ENCODE measurements at regions not wholly inside any gene's neighbourhood (a gene's known extent, or its start where the extent isn't known, plus 50 kb on each side); places are given as distances from the start of the nearest gene placed in this dataset.

DNA sequence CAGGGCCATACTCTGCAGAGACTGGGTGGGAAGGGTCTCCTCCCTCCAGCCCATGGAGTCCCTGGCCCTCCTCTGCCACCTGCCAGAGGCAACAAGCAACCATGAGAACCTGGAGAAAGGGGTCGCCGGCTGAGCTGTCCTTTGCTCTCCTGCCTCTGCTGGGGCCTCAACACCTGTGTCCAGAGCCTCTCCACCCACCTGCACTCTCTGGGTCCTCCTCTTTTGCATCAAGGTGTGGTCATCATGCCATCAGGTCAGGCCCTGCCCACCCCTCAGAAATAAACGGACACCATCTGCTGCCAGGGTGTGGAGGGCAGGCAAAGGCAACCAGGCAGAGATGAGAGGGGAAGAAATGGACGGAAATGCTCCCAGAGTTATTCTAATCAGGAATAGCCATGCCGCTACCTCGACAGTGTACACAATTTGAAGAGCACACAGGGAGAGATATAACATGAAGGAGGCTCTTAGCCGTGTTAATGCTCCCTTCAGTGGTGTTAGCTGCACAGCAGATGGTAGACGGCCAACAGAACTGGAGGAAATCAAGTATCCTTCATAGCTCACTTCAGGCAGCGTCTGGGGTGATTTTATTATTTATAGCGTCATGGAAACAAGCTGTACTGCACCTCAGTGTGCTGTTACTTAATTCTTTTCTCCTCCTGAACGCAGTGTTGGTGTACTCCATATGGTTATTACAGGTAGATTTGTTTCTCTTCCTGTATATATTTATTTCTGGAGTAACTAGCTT, 247.9 kb downstream of the TSN start:
- no peaks in the 10 kb centered on the region for H3K4me1 ChIP-seq (ENCODE audit: control insufficient read depth in 2 of 2, insufficient read depth in 2 of 2, low read length in 2 of 2)
- H3K79me2 ChIP-seq (ENCODE audit: control insufficient read depth, insufficient read depth, low read length), result no peaks in the 10 kb centered on the region
- no peak overlapping the region for H3K4me3 ChIP-seq (ENCODE audit: control extremely low read depth in 1 of 5, extremely low read depth in 1 of 5, insufficient read depth in 1 of 5, low read depth in 2 of 5, low read length in 4 of 5)
- intact Hi-C loops (cut with micrococcal nuclease), result no loop called here
- H3K9me3 ChIP-seq (ENCODE audit: control extremely low read depth in 1 of 3, control insufficient read depth in 2 of 3, insufficient read depth in 1 of 3, low read length in 2 of 3), result no peaks in the 10 kb centered on the region
- H3K4me2 ChIP-seq (replicated peaks; ENCODE audit: low read depth, low read length, poor library complexity, severe bottlenecking), result no peak overlapping the region
- H3K27ac ChIP-seq (ENCODE audit: low read length in 2 of 2), result no peak overlapping the region
- no peak overlapping the region for H2AFZ ChIP-seq (ENCODE audit: insufficient read depth, low read depth, low read length, poor library complexity, severe bottlenecking)
- no peaks in the 10 kb centered on the region for H3K36me3 ChIP-seq (replicated peaks in 1 of 2; ENCODE audit: control extremely low read depth in 1 of 2, control insufficient read depth in 1 of 2, extremely low read depth in 1 of 2, insufficient read depth in 2 of 2, low read length in 1 of 2)
- Mint-ChIP-seq H3K27ac (no peak overlapping the region), H3K4me1 (no peaks in the 10 kb centered on the region), H3K4me3 (no peak overlapping the region), H3K9me3 (ENCODE audit: insufficient read depth) (peaks cover 2% of the 10 kb centered on the region), H3K27me3 (peaks cover 8% of the 10 kb centered on the region)
- TF ChIP-seq CTCF (IDR thresholded peaks at IDR 0.05) (no peak), EZH2 (IDR thresholded peaks at IDR 0.05; ENCODE audit: borderline replicate concordance, insufficient read depth, low read depth, low read length, poor library complexity, severe bottlenecking) (no peak)
- 86% methylated on average over 7 of the region's 11 CpGs for WGBS (ENCODE audit: insufficient coverage)
- POLR2A ChIA-PET, result no interaction called here
- CTCF ChIA-PET, result no interaction called here
- no peaks in the 10 kb centered on the region for H3K27me3 ChIP-seq (replicated peaks in 1 of 4; ENCODE audit: control extremely low read depth in 1 of 4, control insufficient read depth in 3 of 4, insufficient read depth in 4 of 4, low read length in 3 of 4)
- H3K9ac ChIP-seq (ENCODE audit: low read length), result no peak overlapping the region
- ATAC-seq (ENCODE audit: low read depth) (no peak), DNase-seq (no peak)
- no peaks in the 10 kb centered on the region for H4K20me1 ChIP-seq (ENCODE audit: control insufficient read depth, insufficient read depth, low read length, poor library complexity, severe bottlenecking)

DNA sequence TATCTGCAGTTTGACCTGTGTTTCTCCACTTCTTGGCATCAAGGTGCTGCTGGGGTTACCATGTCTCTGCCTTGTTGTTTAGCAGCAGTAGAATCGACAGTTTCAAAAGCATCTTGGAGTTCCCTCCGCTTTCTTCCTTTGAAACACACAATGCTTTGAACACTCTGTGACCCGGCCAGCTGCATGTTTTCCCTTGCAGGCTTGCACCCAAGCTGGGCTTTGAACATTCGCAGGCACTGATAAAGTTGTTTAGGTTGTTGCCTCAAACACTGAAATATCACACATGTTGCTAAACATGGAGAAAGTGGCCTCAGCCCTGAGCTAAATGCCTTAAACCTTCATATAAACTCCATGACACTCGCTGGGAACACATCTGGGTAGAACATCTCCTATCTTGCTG, 251.7 kb downstream of the TSN start:
- no peak overlapping the region for H3K4me3 Mint-ChIP-seq
- no peaks in the 10 kb centered on the region for H3K27me3 Mint-ChIP-seq
- POLR2A ChIA-PET, result no interaction called here

More for the DNA sequence above, 251.7 kb downstream of the TSN start:
- H3K4me2 ChIP-seq (replicated peaks; ENCODE audit: low read depth, low read length, poor library complexity, severe bottlenecking), result no peak overlapping the region
- no peak overlapping the region for H3K27ac ChIP-seq (ENCODE audit: low read length in 2 of 2)
- no peak for DNase-seq
- H3K9me3 Mint-ChIP-seq (ENCODE audit: insufficient read depth), result peaks cover 2% of the 10 kb centered on the region
- ATAC-seq (ENCODE audit: low read depth), result no peak
- no peak overlapping the region for H3K4me3 ChIP-seq (ENCODE audit: control extremely low read depth in 1 of 5, extremely low read depth in 1 of 5, insufficient read depth in 1 of 5, low read depth in 2 of 5, low read length in 4 of 5)
- no peak overlapping the region for H3K9ac ChIP-seq (ENCODE audit: low read length)
- no peaks in the 10 kb centered on the region for H3K36me3 ChIP-seq (replicated peaks in 1 of 2; ENCODE audit: control extremely low read depth in 1 of 2, control insufficient read depth in 1 of 2, extremely low read depth in 1 of 2, insufficient read depth in 2 of 2, low read length in 1 of 2)
- H3K27me3 ChIP-seq (replicated peaks in 1 of 4; ENCODE audit: control extremely low read depth in 1 of 4, control insufficient read depth in 3 of 4, insufficient read depth in 4 of 4, low read length in 3 of 4), result no peaks in the 10 kb centered on the region
- CTCF ChIA-PET, result no interaction called here
- no peaks in the 10 kb centered on the region for H3K4me1 ChIP-seq (ENCODE audit: control insufficient read depth in 2 of 2, insufficient read depth in 2 of 2, low read length in 2 of 2)
- H3K79me2 ChIP-seq (ENCODE audit: control insufficient read depth, insufficient read depth, low read length), result no peaks in the 10 kb centered on the region
- H3K4me1 Mint-ChIP-seq, result no peaks in the 10 kb centered on the region
- 86% methylated on average over 1 of the region's 5 CpGs for WGBS (ENCODE audit: insufficient coverage)
- TF ChIP-seq EZH2 (IDR thresholded peaks at IDR 0.05; ENCODE audit: borderline replicate concordance, insufficient read depth, low read depth, low read length, poor library complexity, severe bottlenecking) (no peak), CTCF (IDR thresholded peaks at IDR 0.05) (no peak)
- H2AFZ ChIP-seq (ENCODE audit: insufficient read depth, low read depth, low read length, poor library complexity, severe bottlenecking), result no peak overlapping the region
- H3K27ac Mint-ChIP-seq, result no peak overlapping the region
- intact Hi-C loops (cut with micrococcal nuclease), result no loop called here
- no peaks in the 10 kb centered on the region for H3K9me3 ChIP-seq (ENCODE audit: control extremely low read depth in 1 of 3, control insufficient read depth in 2 of 3, insufficient read depth in 1 of 3, low read length in 2 of 3)
- H4K20me1 ChIP-seq (ENCODE audit: control insufficient read depth, insufficient read depth, low read length, poor library complexity, severe bottlenecking), result no peaks in the 10 kb centered on the region
